Liver (tissue), 8 donors: ENCODE measurements at regions not wholly inside any gene's neighbourhood (a gene's known extent, or its start where the extent isn't known, plus 50 kb on each side); places are given as distances from the start of the nearest gene placed in this dataset.
A peak's percentile ranks its signal among the peaks of the same experiment; 100 is the strongest.
"Not testable (repeated sequence)": the region's sequence is repeated elsewhere in the genome, so short reads cannot be mapped to it uniquely, and the experiment has no call there.

ENCODE experiments used
- DNase-seq: peaks from one replicate; pipeline ENCODE4 v3.0.0-alpha.2; 2017; ENCODE audit warnings: low spot score
- H3K27ac ChIP-seq, 2 donors: one replicate each; pipeline ENCODE4 v1.7.0; 2013; ENCODE audit warnings: inconsistent platforms in 2 of 2, low read length in 2 of 2, control low read depth in 1 of 2, low read depth in 1 of 2, mild to moderate bottlenecking in 1 of 2
- H3K27me3 ChIP-seq, 4 donors: one replicate each; pipeline versions ENCODE4 v1.6.1 to v1.7.0; 2013; ENCODE audit warnings: low read length in 3 of 4, inconsistent platforms in 1 of 4, mild to moderate bottlenecking in 1 of 4, moderate library complexity in 1 of 4; ENCODE audit not compliant: control insufficient read depth in 4 of 4, insufficient read depth in 4 of 4
- H3K36me3 ChIP-seq, 4 donors: one replicate each; pipeline versions ENCODE4 v1.6.1 to v1.7.0; 2013; ENCODE audit warnings: low read length in 3 of 4, mild to moderate bottlenecking in 3 of 4, low read depth in 1 of 4, moderate library complexity in 1 of 4; ENCODE audit not compliant: control insufficient read depth in 4 of 4, insufficient read depth in 3 of 4
- H3K4me1 ChIP-seq, 4 donors: one replicate each; pipeline versions ENCODE4 v1.6.1 to v1.7.0; 2013; ENCODE audit warnings: low read length in 3 of 4, mild to moderate bottlenecking in 3 of 4, moderate library complexity in 1 of 4; ENCODE audit not compliant: control insufficient read depth in 4 of 4, insufficient read depth in 4 of 4
- H3K4me3 ChIP-seq, 3 donors: one replicate each; pipeline versions ENCODE4 v1.6.1 to v1.7.0; 2013; ENCODE audit warnings: low read length in 3 of 3, control low read depth in 1 of 3, low read depth in 1 of 3, mild to moderate bottlenecking in 1 of 3
- H3K9ac ChIP-seq, 2 donors: one replicate each; pipeline ENCODE4 v1.7.0; 2013; ENCODE audit warnings: low read length in 2 of 2, mild to moderate bottlenecking in 2 of 2, moderate library complexity in 2 of 2, control low read depth in 1 of 2, low read depth in 1 of 2
- H3K9me3 ChIP-seq, 4 donors: one replicate each; pipeline versions ENCODE4 v1.6.1 to v1.7.0; 2013; ENCODE audit warnings: low read length in 3 of 4; ENCODE audit not compliant: control insufficient read depth in 4 of 4
- CTCF ChIP-seq: fragments of 150-350 bp; IDR thresholded peaks from 2 replicates; pipeline ENCODE4 v1.5.1; 2017; ENCODE audit warnings: improper control_type of control experiment, low read depth, low read length; ENCODE audit not compliant: missing input control
- EGR1 ChIP-seq, 2 donors: IDR thresholded peaks; 2 replicates each; pipeline ENCODE4 v1.6.1; 2016 to 2018; ENCODE audit warnings: antibody characterized with exemption in 2 of 2, low read depth in 2 of 2
- FOXA1 ChIP-seq: IDR thresholded peaks from 2 replicates; pipeline ENCODE4 v1.6.1; 2016; ENCODE audit warnings: antibody characterized with exemption
- FOXA2 ChIP-seq: IDR thresholded peaks from 2 replicates; pipeline ENCODE4 v1.6.1; 2016; ENCODE audit warnings: antibody characterized with exemption
- GABPA ChIP-seq, 2 donors: IDR thresholded peaks in 1 of 2; conservative IDR thresholded peaks in 1 of 2; 2 replicates each; pipeline ENCODE4 v1.6.1; 2016; ENCODE audit warnings: antibody characterized with exemption in 2 of 2, mild to moderate bottlenecking in 1 of 2, moderate library complexity in 1 of 2
- HNF4A ChIP-seq, 2 donors: conservative IDR thresholded peaks; 2 replicates each; pipeline ENCODE4 v1.6.1; 2016; ENCODE audit warnings: antibody characterized with exemption in 2 of 2, mild to moderate bottlenecking in 2 of 2
- HNF4G ChIP-seq: IDR thresholded peaks from 2 replicates; pipeline ENCODE4 v1.6.1; 2016; ENCODE audit warnings: antibody characterized with exemption
- JUND ChIP-seq, 2 donors: IDR thresholded peaks; 2 replicates each; pipeline ENCODE4 v1.6.1; 2016; ENCODE audit warnings: antibody characterized with exemption in 2 of 2
- MAX ChIP-seq: IDR thresholded peaks from 2 replicates; pipeline ENCODE4 v1.6.1; 2016; ENCODE audit warnings: antibody characterized with exemption
- NR2F2 ChIP-seq: IDR thresholded peaks from 2 replicates; pipeline ENCODE4 v1.6.1; 2016; ENCODE audit warnings: antibody characterized with exemption
- RAD21 ChIP-seq, 2 donors: IDR thresholded peaks; 2 replicates each; pipeline ENCODE4 v1.6.1; 2016; ENCODE audit warnings: antibody characterized with exemption in 2 of 2, mild to moderate bottlenecking in 2 of 2
- RXRA ChIP-seq, 2 donors: IDR thresholded peaks; 2 replicates each; pipeline ENCODE4 v1.6.1; 2017 to 2018; ENCODE audit warnings: antibody characterized with exemption in 2 of 2, mild to moderate bottlenecking in 1 of 2
- SP1 ChIP-seq: IDR thresholded peaks from 2 replicates; pipeline ENCODE4 v1.6.1; 2018; ENCODE audit warnings: antibody characterized with exemption, mild to moderate bottlenecking
- TAF1 ChIP-seq: conservative IDR thresholded peaks from 2 replicates; pipeline ENCODE4 v1.6.1; 2016; ENCODE audit warnings: antibody characterized with exemption, mild to moderate bottlenecking
- YY1 ChIP-seq: IDR thresholded peaks from 2 replicates; pipeline ENCODE4 v1.6.1; 2016; ENCODE audit warnings: antibody characterized with exemption, mild to moderate bottlenecking
- WGBS: extraction: QIAGEN DNeasy Blood & Tissue Kit; methylation state at CpG from one replicate; pipeline ENCODE4 v1.1.7; 2013; 5-methylcytosine and 5-hydroxymethylcytosine counted together
- TF ChIP-seq, protein P1 (sequence below): IDR thresholded peaks from 2 replicates; pipeline ENCODE4 v1.6.1; 2016; ENCODE audit warnings: antibody characterized with exemption
- TF ChIP-seq, protein P2 (sequence below): IDR thresholded peaks from 2 replicates; pipeline ENCODE4 v1.6.1; 2016; ENCODE audit warnings: antibody characterized with exemption
- TF ChIP-seq, protein P3 (sequence below): IDR thresholded peaks from 2 replicates; pipeline ENCODE4 v1.6.1; 2016; ENCODE audit warnings: antibody characterized with exemption, mild to moderate bottlenecking
- donor health status: healthy.
- donor health status: healthy.
- donor health status: healthy.
- donor health status: healthy.
- donor health status: healthy.

- Histone ChIP-seq H3K36me3 (no peaks in the 10 kb centered on the region), H3K27me3 (no peaks in the 10 kb centered on the region), H3K4me1 (no peaks in the 10 kb centered on the region), H3K27ac (no peak overlapping the region), H3K9ac (no peak overlapping the region), H3K9me3 (no peaks in the 10 kb centered on the region), H3K4me3 (no peak overlapping the region)
- DNase-seq, result no peak
- TF ChIP-seq RAD21 (IDR thresholded peaks at IDR 0.05) (no peak), NR2F2 (peak; percentile 46), HNF4G (no peak)
- 75% methylated on average over 8 of the region's 8 CpGs for WGBS
Observed at GRCh38 chr6:167479901-167480648, 155.2 kb downstream of the TTLL2 start.

- H3K9me3 ChIP-seq, result no peaks in the 10 kb centered on the region
Observed at GRCh38 chr6:167481307-167481926, 156.5 kb downstream of the TTLL2 start.

GRCh38 chr6:167482801-167483200, 157.9 kb downstream of the TTLL2 start:
- not testable (repeated sequence) for H3K9me3 ChIP-seq, H3K27ac ChIP-seq, H3K4me1 ChIP-seq, H3K27me3 ChIP-seq, H3K4me3 ChIP-seq, H3K9ac ChIP-seq, H3K36me3 ChIP-seq, DNase-seq
- WGBS, result 77% methylated on average over 3 of the region's 3 CpGs

More at GRCh38 chr6:167481307-167481926, 156.5 kb downstream of the TTLL2 start:
- Histone ChIP-seq H3K4me3 (no peak overlapping the region), H3K4me1 (no peaks in the 10 kb centered on the region), H3K9ac (no peak overlapping the region), H3K27me3 (no peaks in the 10 kb centered on the region), H3K27ac (no peak overlapping the region), H3K36me3 (no peaks in the 10 kb centered on the region)
- TF ChIP-seq GABPA (IDR thresholded peaks at IDR 0.05 in 1 of 2, conservative IDR thresholded peaks at IDR 0.05 in 1 of 2) (no peak), SP1 (no peak), YY1 (no peak), MAX (no peak), FOXA1 (no peak), FOXA2 (no peak), RXRA (IDR thresholded peaks at IDR 0.05) (no peak), NR2F2 (no peak), RAD21 (IDR thresholded peaks at IDR 0.05) (no peak), JUND (IDR thresholded peaks at IDR 0.05) (no peak), TAF1 (no peak), EGR1 (IDR thresholded peaks at IDR 0.05; ENCODE audit: low read depth in 2 of 2) (no peak), HNF4G (no peak), CTCF (no peak), HNF4A (conservative IDR thresholded peaks at IDR 0.05) (no peak)
- TF ChIP-seq, protein P1, sequence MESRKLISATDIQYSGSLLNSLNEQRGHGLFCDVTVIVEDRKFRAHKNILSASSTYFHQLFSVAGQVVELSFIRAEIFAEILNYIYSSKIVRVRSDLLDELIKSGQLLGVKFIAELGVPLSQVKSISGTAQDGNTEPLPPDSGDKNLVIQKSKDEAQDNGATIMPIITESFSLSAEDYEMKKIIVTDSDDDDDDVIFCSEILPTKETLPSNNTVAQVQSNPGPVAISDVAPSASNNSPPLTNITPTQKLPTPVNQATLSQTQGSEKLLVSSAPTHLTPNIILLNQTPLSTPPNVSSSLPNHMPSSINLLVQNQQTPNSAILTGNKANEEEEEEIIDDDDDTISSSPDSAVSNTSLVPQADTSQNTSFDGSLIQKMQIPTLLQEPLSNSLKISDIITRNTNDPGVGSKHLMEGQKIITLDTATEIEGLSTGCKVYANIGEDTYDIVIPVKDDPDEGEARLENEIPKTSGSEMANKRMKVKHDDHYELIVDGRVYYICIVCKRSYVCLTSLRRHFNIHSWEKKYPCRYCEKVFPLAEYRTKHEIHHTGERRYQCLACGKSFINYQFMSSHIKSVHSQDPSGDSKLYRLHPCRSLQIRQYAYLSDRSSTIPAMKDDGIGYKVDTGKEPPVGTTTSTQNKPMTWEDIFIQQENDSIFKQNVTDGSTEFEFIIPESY, result no peak
- TF ChIP-seq, protein P2, sequence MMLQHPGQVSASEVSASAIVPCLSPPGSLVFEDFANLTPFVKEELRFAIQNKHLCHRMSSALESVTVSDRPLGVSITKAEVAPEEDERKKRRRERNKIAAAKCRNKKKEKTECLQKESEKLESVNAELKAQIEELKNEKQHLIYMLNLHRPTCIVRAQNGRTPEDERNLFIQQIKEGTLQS, result no peak
- TF ChIP-seq, protein P3, sequence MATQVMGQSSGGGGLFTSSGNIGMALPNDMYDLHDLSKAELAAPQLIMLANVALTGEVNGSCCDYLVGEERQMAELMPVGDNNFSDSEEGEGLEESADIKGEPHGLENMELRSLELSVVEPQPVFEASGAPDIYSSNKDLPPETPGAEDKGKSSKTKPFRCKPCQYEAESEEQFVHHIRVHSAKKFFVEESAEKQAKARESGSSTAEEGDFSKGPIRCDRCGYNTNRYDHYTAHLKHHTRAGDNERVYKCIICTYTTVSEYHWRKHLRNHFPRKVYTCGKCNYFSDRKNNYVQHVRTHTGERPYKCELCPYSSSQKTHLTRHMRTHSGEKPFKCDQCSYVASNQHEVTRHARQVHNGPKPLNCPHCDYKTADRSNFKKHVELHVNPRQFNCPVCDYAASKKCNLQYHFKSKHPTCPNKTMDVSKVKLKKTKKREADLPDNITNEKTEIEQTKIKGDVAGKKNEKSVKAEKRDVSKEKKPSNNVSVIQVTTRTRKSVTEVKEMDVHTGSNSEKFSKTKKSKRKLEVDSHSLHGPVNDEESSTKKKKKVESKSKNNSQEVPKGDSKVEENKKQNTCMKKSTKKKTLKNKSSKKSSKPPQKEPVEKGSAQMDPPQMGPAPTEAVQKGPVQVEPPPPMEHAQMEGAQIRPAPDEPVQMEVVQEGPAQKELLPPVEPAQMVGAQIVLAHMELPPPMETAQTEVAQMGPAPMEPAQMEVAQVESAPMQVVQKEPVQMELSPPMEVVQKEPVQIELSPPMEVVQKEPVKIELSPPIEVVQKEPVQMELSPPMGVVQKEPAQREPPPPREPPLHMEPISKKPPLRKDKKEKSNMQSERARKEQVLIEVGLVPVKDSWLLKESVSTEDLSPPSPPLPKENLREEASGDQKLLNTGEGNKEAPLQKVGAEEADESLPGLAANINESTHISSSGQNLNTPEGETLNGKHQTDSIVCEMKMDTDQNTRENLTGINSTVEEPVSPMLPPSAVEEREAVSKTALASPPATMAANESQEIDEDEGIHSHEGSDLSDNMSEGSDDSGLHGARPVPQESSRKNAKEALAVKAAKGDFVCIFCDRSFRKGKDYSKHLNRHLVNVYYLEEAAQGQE, result no peak
- WGBS, result 78% methylated on average over 6 of the region's 6 CpGs
- no peak for DNase-seq
